Keratinocyte (primary cell): ENCODE measurements at regions not wholly inside any gene's neighbourhood (a gene's known extent, or its start where the extent isn't known, plus 50 kb on each side); places are given as distances from the start of the nearest gene placed in this dataset.

ENCODE experiments used
- DNase-seq: peaks from one replicate; pipeline ENCODE4 v3.0.0-alpha.2; 2011; ENCODE audit warnings: low read depth, missing footprints, low spot score
- FAIRE-seq: peaks from 2 replicates; lab custom pipeline; 2011; peaks lifted over from hg19 to GRCh38; lab: Jason Lieb, UNC
- H2AFZ ChIP-seq: 2 replicates; pipeline ENCODE4 v1.6.0; 2012; ENCODE audit warnings: low read length, control low read depth, inconsistent platforms; ENCODE audit not compliant: control insufficient read depth
- H3K27ac ChIP-seq: 2 replicates; pipeline ENCODE4 v1.5.1; 2011; ENCODE audit warnings: low read length; ENCODE audit not compliant: control insufficient read depth, insufficient read depth
- H3K27me3 ChIP-seq: 3 replicates; pipeline ENCODE4 v1.6.0; 2011; ENCODE audit warnings: low read length; ENCODE audit not compliant: control insufficient read depth, insufficient read depth; ENCODE audit errors: extremely low read depth
- H3K36me3 ChIP-seq, 2 experiments: 2 replicates in 1 of 2; 3 replicates in 1 of 2; pipeline ENCODE4 v1.5.1; 2011; ENCODE audit warnings: low read length in 2 of 2, mild to moderate bottlenecking in 1 of 2; ENCODE audit not compliant: control insufficient read depth in 2 of 2, insufficient read depth in 2 of 2; ENCODE audit errors: extremely low read depth in 1 of 2
- H3K4me1 ChIP-seq: 3 replicates; pipeline ENCODE4 v1.5.1; 2011; ENCODE audit warnings: low read length; ENCODE audit not compliant: control insufficient read depth, insufficient read depth; ENCODE audit errors: extremely low read depth
- H3K4me2 ChIP-seq: 3 replicates; pipeline ENCODE4 v1.6.0; 2011; ENCODE audit warnings: low read depth, low read length; ENCODE audit not compliant: control insufficient read depth, insufficient read depth; ENCODE audit errors: extremely low read depth
- H3K4me3 ChIP-seq, 3 experiments: fragments of 200-600 bp in 1 of 3; sonication (generic) in 1 of 3; 2 replicates in 2 of 3; 3 replicates in 1 of 3; pipeline ENCODE4 v1.5.1; 2011 to 2016; ENCODE audit warnings: low read length in 3 of 3, mild to moderate bottlenecking in 3 of 3, control low read depth in 2 of 3, inconsistent platforms in 1 of 3, low read depth in 1 of 3, mixed read lengths in 1 of 3, mixed run types in 1 of 3, moderate library complexity in 1 of 3; ENCODE audit not compliant: control insufficient read depth in 2 of 3, insufficient read depth in 2 of 3; ENCODE audit errors: extremely low read depth in 1 of 3
- H3K79me2 ChIP-seq: 2 replicates; pipeline ENCODE4 v1.6.0; 2012; ENCODE audit warnings: low read length; ENCODE audit not compliant: control insufficient read depth, insufficient read depth
- H3K9ac ChIP-seq: 3 replicates; pipeline ENCODE4 v1.6.0; 2011; ENCODE audit warnings: low read length; ENCODE audit not compliant: control insufficient read depth, insufficient read depth; ENCODE audit errors: extremely low read depth
- H3K9me1 ChIP-seq: 3 replicates; pipeline ENCODE4 v1.6.0; 2011; ENCODE audit warnings: low read length; ENCODE audit not compliant: control insufficient read depth, insufficient read depth; ENCODE audit errors: extremely low read depth
- H3K9me3 ChIP-seq: 2 replicates; pipeline ENCODE4 v1.5.1; 2012; ENCODE audit warnings: low read depth, low read length; ENCODE audit not compliant: control insufficient read depth
- H4K20me1 ChIP-seq: 3 replicates; pipeline ENCODE4 v1.6.0; 2011; ENCODE audit warnings: low read length; ENCODE audit not compliant: control insufficient read depth, insufficient read depth; ENCODE audit errors: extremely low read depth
- EZH2 ChIP-seq: IDR thresholded peaks from one replicate; pipeline ENCODE4 v1.6.1; 2012; ENCODE audit warnings: inconsistent platforms, mild to moderate bottlenecking, low read length, moderate library complexity
- dilution Hi-C: fragments of 300-500 bp; cut with MboI; formaldehyde crosslinking; loops from one replicate; pipeline ENCODE4 v1.7.0; 2020; ENCODE audit warnings: low sequenced_read_pairs; ENCODE audit not compliant: extremely low pct_ligation_motif_present
- TF ChIP-seq, protein P1 (sequence below), 3 experiments: IDR thresholded peaks in 1 of 3; conservative IDR thresholded peaks in 1 of 3; optimal IDR thresholded peaks in 1 of 3; 2 replicates in 2 of 3; 3 replicates in 1 of 3; pipeline versions ENCODE3 to v1.5.1; 2011; ENCODE audit warnings: low read length in 3 of 3, mild to moderate bottlenecking in 3 of 3, moderate library complexity in 2 of 3, control low read depth in 1 of 3, inconsistent platforms in 1 of 3; ENCODE audit not compliant: insufficient read depth in 2 of 3; ENCODE audit errors: extremely low read depth in 1 of 3

DNA sequence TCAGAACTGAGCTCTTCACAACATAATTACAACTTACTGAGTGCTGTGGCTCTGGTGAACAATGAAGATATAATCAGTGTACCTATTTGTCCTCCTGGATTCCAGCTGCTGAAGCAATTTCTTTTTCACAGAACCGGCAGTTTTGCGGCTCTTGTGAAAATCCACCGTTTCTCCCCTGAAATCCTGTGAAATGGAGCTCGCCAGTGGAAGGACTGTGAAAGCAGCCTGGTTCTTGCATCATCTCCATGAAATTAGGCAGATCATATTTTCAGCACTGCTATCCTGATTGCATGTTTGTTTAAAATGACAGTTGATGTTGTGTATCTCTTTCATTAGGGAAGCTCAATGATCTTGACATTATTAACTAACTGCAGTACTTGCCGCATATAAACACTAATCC is 120.2 kb upstream of the SNX19 start:
- Histone ChIP-seq H3K9ac (no peak overlapping the region), H3K79me2 (no peaks in the 10 kb centered on the region), H3K9me1 (no peaks in the 10 kb centered on the region), H3K4me1 (peaks cover 30% of the 10 kb centered on the region), H2AFZ (no peak overlapping the region), H3K27me3 (no peaks in the 10 kb centered on the region), H3K4me2 (no peak overlapping the region), H3K27ac (no peak overlapping the region), H3K36me3 (no peaks in the 10 kb centered on the region), H4K20me1 (no peaks in the 10 kb centered on the region), H3K9me3 (no peaks in the 10 kb centered on the region), H3K4me3 (no peak overlapping the region)
- TF ChIP-seq, protein P1, sequence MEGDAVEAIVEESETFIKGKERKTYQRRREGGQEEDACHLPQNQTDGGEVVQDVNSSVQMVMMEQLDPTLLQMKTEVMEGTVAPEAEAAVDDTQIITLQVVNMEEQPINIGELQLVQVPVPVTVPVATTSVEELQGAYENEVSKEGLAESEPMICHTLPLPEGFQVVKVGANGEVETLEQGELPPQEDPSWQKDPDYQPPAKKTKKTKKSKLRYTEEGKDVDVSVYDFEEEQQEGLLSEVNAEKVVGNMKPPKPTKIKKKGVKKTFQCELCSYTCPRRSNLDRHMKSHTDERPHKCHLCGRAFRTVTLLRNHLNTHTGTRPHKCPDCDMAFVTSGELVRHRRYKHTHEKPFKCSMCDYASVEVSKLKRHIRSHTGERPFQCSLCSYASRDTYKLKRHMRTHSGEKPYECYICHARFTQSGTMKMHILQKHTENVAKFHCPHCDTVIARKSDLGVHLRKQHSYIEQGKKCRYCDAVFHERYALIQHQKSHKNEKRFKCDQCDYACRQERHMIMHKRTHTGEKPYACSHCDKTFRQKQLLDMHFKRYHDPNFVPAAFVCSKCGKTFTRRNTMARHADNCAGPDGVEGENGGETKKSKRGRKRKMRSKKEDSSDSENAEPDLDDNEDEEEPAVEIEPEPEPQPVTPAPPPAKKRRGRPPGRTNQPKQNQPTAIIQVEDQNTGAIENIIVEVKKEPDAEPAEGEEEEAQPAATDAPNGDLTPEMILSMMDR (optimal IDR thresholded peaks at IDR 0.05 in 1 of 3, IDR thresholded peaks at IDR 0.05 in 1 of 3, conservative IDR thresholded peaks at IDR 0.05 in 1 of 3; ENCODE audit: extremely low read depth in 1 of 3, insufficient read depth in 2 of 3, low read length in 3 of 3): no peak
- TF ChIP-seq EZH2: no peak
- DNase-seq (no peak), FAIRE-seq (no peak)
- dilution Hi-C loops: no loop called here

DNA sequence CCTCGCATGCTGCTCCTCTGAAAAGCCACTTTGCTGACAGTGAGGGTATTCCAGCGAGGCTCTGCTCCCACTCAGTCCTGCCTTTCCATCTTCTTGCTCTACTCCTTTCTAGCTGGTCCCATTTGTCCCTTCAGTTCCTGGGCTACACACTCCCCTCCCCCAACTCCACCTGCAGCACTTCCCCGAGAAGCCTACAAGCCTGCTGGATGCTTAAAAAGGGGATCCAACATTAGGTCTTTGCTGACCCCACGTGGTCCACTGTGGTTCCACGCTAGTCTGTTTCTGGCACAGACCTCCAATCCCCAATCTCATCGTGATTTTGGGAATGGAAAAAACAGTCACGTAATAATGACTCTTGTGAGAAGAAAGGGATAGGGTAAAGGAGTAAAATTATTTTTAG is 121.6 kb upstream of the SNX19 start:
- Histone ChIP-seq H3K9me3 (no peaks in the 10 kb centered on the region), H3K27ac (no peak overlapping the region), H3K79me2 (no peaks in the 10 kb centered on the region), H3K36me3 (no peaks in the 10 kb centered on the region), H3K4me1 (peaks cover 31% of the 10 kb centered on the region), H3K9me1 (no peaks in the 10 kb centered on the region), H4K20me1 (no peaks in the 10 kb centered on the region), H3K27me3 (no peaks in the 10 kb centered on the region), H3K4me3 (no peak overlapping the region), H3K4me2 (no peak overlapping the region), H2AFZ (no peak overlapping the region), H3K9ac (no peak overlapping the region)
- dilution Hi-C loops: no loop called here
- FAIRE-seq (no peak), DNase-seq (no peak)
- TF ChIP-seq, protein P1 (optimal IDR thresholded peaks at IDR 0.05 in 1 of 3, IDR thresholded peaks at IDR 0.05 in 1 of 3, conservative IDR thresholded peaks at IDR 0.05 in 1 of 3; ENCODE audit: extremely low read depth in 1 of 3, insufficient read depth in 2 of 3, low read length in 3 of 3): peak in 1 of 3 experiments; percentile 10
- TF ChIP-seq EZH2: no peak
